Stomach (tissue), 8 donors: ENCODE measurements at regions not wholly inside any gene's neighbourhood (a gene's known extent, or its start where the extent isn't known, plus 50 kb on each side); places are given as distances from the start of the nearest gene placed in this dataset.

ENCODE experiments used
- DNase-seq, 2 donors: peaks; one replicate each; pipeline versions ENCODE4 v3.0.0 to v3.0.0-alpha.2; 2013 to 2019
- H3K27ac ChIP-seq, 5 donors: fragments of 200-600 bp in 4 of 5; sonication (generic) in 4 of 5; one replicate each; pipeline ENCODE4 v1.5.1; 2013 to 2019; ENCODE audit warnings: mild to moderate bottlenecking in 1 of 5, moderate library complexity in 1 of 5
- H3K27me3 ChIP-seq, 3 donors: fragments of 200-600 bp; sonication (generic); one replicate each; pipeline ENCODE4 v1.5.1; 2017 to 2019; ENCODE audit warnings: mixed run types in 1 of 3
- H3K36me3 ChIP-seq, 4 donors: fragments of 200-600 bp; sonication (generic); 1 replicate in 3 of 4; 2 replicates in 1 of 4; pipeline ENCODE4 v1.5.1; 2016 to 2019
- H3K4me1 ChIP-seq, 4 donors: fragments of 200-600 bp; sonication (generic); one replicate each; pipeline ENCODE4 v1.5.1; 2016 to 2019
- H3K4me3 ChIP-seq, 4 donors: fragments of 200-600 bp; sonication (generic) in 3 of 4; one replicate each; pipeline ENCODE4 v1.5.1; 2016 to 2019; ENCODE audit warnings: mild to moderate bottlenecking in 1 of 4
- H3K9me3 ChIP-seq, 4 donors: fragments of 200-600 bp; sonication (generic); one replicate each; pipeline ENCODE4 v1.5.1; 2016 to 2019
- CTCF ChIP-seq, 7 experiments: fragments of 450-650 bp in 4 of 7; fragments of 200-600 bp in 3 of 7; sonication (generic) in 3 of 7; IDR thresholded peaks; one replicate each; pipeline ENCODE4 v1.5.1; 2016 to 2019; ENCODE audit warnings: antibody characterized with exemption in 7 of 7, control low read depth in 2 of 7, mild to moderate bottlenecking in 1 of 7
- EP300 ChIP-seq: sonication (generic); formaldehyde crosslinking; IDR thresholded peaks from one replicate; pipeline ENCODE4 v1.6.1; 2017; ENCODE audit warnings: antibody characterized with exemption
- POLR2A ChIP-seq, 4 donors: fragments of 450-650 bp; IDR thresholded peaks; one replicate each; pipeline ENCODE4 v1.6.1; 2016; ENCODE audit warnings: antibody characterized with exemption in 4 of 4, control low read depth in 2 of 4, mild to moderate bottlenecking in 1 of 4, moderate library complexity in 1 of 4
- POLR2AphosphoS5 ChIP-seq, 3 donors: sonication (generic); formaldehyde crosslinking; IDR thresholded peaks; one replicate each; pipeline ENCODE4 v1.6.1; 2016; ENCODE audit warnings: antibody characterized with exemption in 3 of 3
- WGBS, 5 donors: extraction: QIAGEN DNeasy Blood & Tissue Kit in 3 of 5; methylation state at CpG; one replicate each; pipeline versions ENCODE4 v1.1.5 to v1.1.7; 2013 to 2018; 5-methylcytosine and 5-hydroxymethylcytosine counted together
- intact Hi-C: fragments of 100-400 bp; cut with DNase I; formaldehyde crosslinking; loops from one replicate; pipeline ENCODE4 v1.15.1; 2023; ENCODE audit warnings: low total_unique reads
- donor health status: healthy with polysubstance abuse.
- donor health status: Bipolar disorder and iron deficiency.
- donor health status: healthy.

GRCh38 chr14:28584951-28585350 lies 181.6 kb upstream of the FOXG1 start:
- H3K4me1 ChIP-seq, result no peaks in the 10 kb centered on the region
- H3K4me3 ChIP-seq, result no peak overlapping the region
- no peak for DNase-seq
- WGBS, 5 donors, result 71 to 86% (median 83%) methylated on average over 2 of the region's 2 CpGs
- H3K36me3 ChIP-seq, result no peaks in the 10 kb centered on the region
- H3K9me3 ChIP-seq, result peaks cover 0 to 2% (median 0%) of the 10 kb centered on the region in 4 donors
- TF ChIP-seq EP300 (no peak), POLR2AphosphoS5 (IDR thresholded peaks at IDR 0.05) (no peak), POLR2A (IDR thresholded peaks at IDR 0.05) (no peak), CTCF (IDR thresholded peaks at IDR 0.05) (no peak)
- H3K27ac ChIP-seq, result no peak overlapping the region
- intact Hi-C loops, result no loop called here
- H3K27me3 ChIP-seq, result no peaks in the 10 kb centered on the region

- Histone ChIP-seq H3K4me3 (no peak overlapping the region), H3K27ac (no peak overlapping the region), H3K9me3 (no peaks in the 10 kb centered on the region), H3K36me3 (no peaks in the 10 kb centered on the region), H3K4me1 (no peaks in the 10 kb centered on the region), H3K27me3 (no peaks in the 10 kb centered on the region)
- 24 to 58% (median 48%) methylated on average over 1 of the region's 1 CpG for WGBS, 5 donors
- DNase-seq, result no peak
- TF ChIP-seq POLR2A (IDR thresholded peaks at IDR 0.05), result no peak
- no peak for TF ChIP-seq POLR2AphosphoS5 (IDR thresholded peaks at IDR 0.05)
- no peak for TF ChIP-seq EP300
- TF ChIP-seq CTCF (IDR thresholded peaks at IDR 0.05), result no peak
- intact Hi-C loops, result no loop called here
These were observed 176.8 kb upstream of the FOXG1 start for GRCh38 chr14:28589792-28590191.

GRCh38 chr14:28596391-28596790 lies 170.2 kb upstream of the FOXG1 start:
- Histone ChIP-seq H3K4me1 (no peaks in the 10 kb centered on the region), H3K27me3 (no peaks in the 10 kb centered on the region), H3K9me3 (no peaks in the 10 kb centered on the region), H3K27ac (no peak overlapping the region), H3K4me3 (no peak overlapping the region), H3K36me3 (no peaks in the 10 kb centered on the region)
- TF ChIP-seq CTCF (IDR thresholded peaks at IDR 0.05) (no peak), POLR2AphosphoS5 (IDR thresholded peaks at IDR 0.05) (no peak), POLR2A (IDR thresholded peaks at IDR 0.05) (no peak), EP300 (no peak)
- peak in 1 of 2 donors; percentile 21 for DNase-seq
- intact Hi-C loops, result no loop called here

GRCh38 chr14:28599191-28599590 lies 167.4 kb upstream of the FOXG1 start:
- TF ChIP-seq CTCF (IDR thresholded peaks at IDR 0.05) (no peak), POLR2AphosphoS5 (IDR thresholded peaks at IDR 0.05) (no peak), POLR2A (IDR thresholded peaks at IDR 0.05) (no peak), EP300 (no peak)
- H3K27ac ChIP-seq, result no peak overlapping the region
- no peaks in the 10 kb centered on the region for H3K9me3 ChIP-seq
- intact Hi-C loops, result no loop called here
- WGBS, 5 donors, result 57 to 74% (median 64%) methylated on average over 2 of the region's 2 CpGs
- no peaks in the 10 kb centered on the region for H3K36me3 ChIP-seq
- DNase-seq, result no peak
- no peaks in the 10 kb centered on the region for H3K4me1 ChIP-seq
- H3K27me3 ChIP-seq, result no peaks in the 10 kb centered on the region
- no peak overlapping the region for H3K4me3 ChIP-seq
